ENCODE measurements at regions not wholly inside any gene's neighbourhood (a gene's known extent, or its start where the extent isn't known, plus 50 kb on each side); places are given as distances from the start of the nearest gene placed in this dataset.

- TF ChIP-seq CTCF (conservative IDR thresholded peaks at IDR 0.05 in 1 of 2, IDR thresholded peaks at IDR 0.05 in 1 of 2; ENCODE audit: low read depth in 1 of 2, low read length in 2 of 2) (no peak), EZH2 (IDR thresholded peaks at IDR 0.05; ENCODE audit: low read length, missing control alignments) (no peak)
Observed at GRCh38 chr3:190710723-190711122, 151.8 kb downstream of the GMNC start.

Data from fibroblast of lung (primary cell).